NB4 (cell line): ENCODE measurements at regions not wholly inside any gene's neighbourhood (a gene's known extent, or its start where the extent isn't known, plus 50 kb on each side); places are given as distances from the start of the nearest gene placed in this dataset.

ENCODE experiments used
- MYC ChIP-seq: IDR thresholded peaks from 2 replicates; pipeline ENCODE4 v1.6.1; 2011; ENCODE audit warnings: low read depth, low read length
- POLR2A ChIP-seq: IDR thresholded peaks from 2 replicates; pipeline ENCODE4 v1.6.1; 2011; ENCODE audit warnings: mild to moderate bottlenecking; ENCODE audit not compliant: insufficient read length; ENCODE audit errors: extremely low read depth
- TF ChIP-seq, protein P1 (sequence below): IDR thresholded peaks from one replicate; pipeline ENCODE4 v1.5.1; 2012; ENCODE audit warnings: low read depth, low read length
- TF ChIP-seq, protein P2 (sequence below): IDR thresholded peaks from 2 replicates; pipeline ENCODE4 v1.6.1; 2011; ENCODE audit warnings: low read depth, low read length

GRCh38 chr6:103715269-103715668 lies 1144.5 kb downstream of the HACE1 start:
- TF ChIP-seq, protein P1, sequence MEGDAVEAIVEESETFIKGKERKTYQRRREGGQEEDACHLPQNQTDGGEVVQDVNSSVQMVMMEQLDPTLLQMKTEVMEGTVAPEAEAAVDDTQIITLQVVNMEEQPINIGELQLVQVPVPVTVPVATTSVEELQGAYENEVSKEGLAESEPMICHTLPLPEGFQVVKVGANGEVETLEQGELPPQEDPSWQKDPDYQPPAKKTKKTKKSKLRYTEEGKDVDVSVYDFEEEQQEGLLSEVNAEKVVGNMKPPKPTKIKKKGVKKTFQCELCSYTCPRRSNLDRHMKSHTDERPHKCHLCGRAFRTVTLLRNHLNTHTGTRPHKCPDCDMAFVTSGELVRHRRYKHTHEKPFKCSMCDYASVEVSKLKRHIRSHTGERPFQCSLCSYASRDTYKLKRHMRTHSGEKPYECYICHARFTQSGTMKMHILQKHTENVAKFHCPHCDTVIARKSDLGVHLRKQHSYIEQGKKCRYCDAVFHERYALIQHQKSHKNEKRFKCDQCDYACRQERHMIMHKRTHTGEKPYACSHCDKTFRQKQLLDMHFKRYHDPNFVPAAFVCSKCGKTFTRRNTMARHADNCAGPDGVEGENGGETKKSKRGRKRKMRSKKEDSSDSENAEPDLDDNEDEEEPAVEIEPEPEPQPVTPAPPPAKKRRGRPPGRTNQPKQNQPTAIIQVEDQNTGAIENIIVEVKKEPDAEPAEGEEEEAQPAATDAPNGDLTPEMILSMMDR = no peak
- TF ChIP-seq, protein P2, sequence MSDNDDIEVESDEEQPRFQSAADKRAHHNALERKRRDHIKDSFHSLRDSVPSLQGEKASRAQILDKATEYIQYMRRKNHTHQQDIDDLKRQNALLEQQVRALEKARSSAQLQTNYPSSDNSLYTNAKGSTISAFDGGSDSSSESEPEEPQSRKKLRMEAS = no peak
- TF ChIP-seq POLR2A (no peak), MYC (no peak)
